ENCODE measurements at regions not wholly inside any gene's neighbourhood (a gene's known extent, or its start where the extent isn't known, plus 50 kb on each side); places are given as distances from the start of the nearest gene placed in this dataset.

GRCh38 chr9:109966643-109967368 lies 186.8 kb downstream of the PALM2AKAP2 start:
- ChIA-PET CTCF (interaction anchor here (1.2 to 2.3 kb wide), 7 partner anchors 10 to 184 kb away, joined by 3 to 9 read pairs (median 4); no protein-coding TSS in a partner anchor), POLR2A (interaction anchor here (1.9 kb wide), 1 partner anchor 15 kb away, joined by 5 read pairs; no protein-coding TSS in a partner anchor)
- no peak overlapping the region for H3K27ac Mint-ChIP-seq
- no peak overlapping the region for H3K4me3 Mint-ChIP-seq
- DNase-seq: no peak
- ATAC-seq: no peak
- TF ChIP-seq, protein P1, sequence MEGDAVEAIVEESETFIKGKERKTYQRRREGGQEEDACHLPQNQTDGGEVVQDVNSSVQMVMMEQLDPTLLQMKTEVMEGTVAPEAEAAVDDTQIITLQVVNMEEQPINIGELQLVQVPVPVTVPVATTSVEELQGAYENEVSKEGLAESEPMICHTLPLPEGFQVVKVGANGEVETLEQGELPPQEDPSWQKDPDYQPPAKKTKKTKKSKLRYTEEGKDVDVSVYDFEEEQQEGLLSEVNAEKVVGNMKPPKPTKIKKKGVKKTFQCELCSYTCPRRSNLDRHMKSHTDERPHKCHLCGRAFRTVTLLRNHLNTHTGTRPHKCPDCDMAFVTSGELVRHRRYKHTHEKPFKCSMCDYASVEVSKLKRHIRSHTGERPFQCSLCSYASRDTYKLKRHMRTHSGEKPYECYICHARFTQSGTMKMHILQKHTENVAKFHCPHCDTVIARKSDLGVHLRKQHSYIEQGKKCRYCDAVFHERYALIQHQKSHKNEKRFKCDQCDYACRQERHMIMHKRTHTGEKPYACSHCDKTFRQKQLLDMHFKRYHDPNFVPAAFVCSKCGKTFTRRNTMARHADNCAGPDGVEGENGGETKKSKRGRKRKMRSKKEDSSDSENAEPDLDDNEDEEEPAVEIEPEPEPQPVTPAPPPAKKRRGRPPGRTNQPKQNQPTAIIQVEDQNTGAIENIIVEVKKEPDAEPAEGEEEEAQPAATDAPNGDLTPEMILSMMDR (IDR thresholded peaks at IDR 0.05): no peak
- peaks cover 28% of the 10 kb centered on the region for H3K4me1 Mint-ChIP-seq (ENCODE audit: low read depth)
- intact Hi-C loops (cut with micrococcal nuclease): no loop called here
- no peaks in the 10 kb centered on the region for H3K36me3 Mint-ChIP-seq (ENCODE audit: low read depth)
- no peaks in the 10 kb centered on the region for H3K27me3 Mint-ChIP-seq
- peaks cover 3% of the 10 kb centered on the region for H3K9me3 Mint-ChIP-seq

DNA sequence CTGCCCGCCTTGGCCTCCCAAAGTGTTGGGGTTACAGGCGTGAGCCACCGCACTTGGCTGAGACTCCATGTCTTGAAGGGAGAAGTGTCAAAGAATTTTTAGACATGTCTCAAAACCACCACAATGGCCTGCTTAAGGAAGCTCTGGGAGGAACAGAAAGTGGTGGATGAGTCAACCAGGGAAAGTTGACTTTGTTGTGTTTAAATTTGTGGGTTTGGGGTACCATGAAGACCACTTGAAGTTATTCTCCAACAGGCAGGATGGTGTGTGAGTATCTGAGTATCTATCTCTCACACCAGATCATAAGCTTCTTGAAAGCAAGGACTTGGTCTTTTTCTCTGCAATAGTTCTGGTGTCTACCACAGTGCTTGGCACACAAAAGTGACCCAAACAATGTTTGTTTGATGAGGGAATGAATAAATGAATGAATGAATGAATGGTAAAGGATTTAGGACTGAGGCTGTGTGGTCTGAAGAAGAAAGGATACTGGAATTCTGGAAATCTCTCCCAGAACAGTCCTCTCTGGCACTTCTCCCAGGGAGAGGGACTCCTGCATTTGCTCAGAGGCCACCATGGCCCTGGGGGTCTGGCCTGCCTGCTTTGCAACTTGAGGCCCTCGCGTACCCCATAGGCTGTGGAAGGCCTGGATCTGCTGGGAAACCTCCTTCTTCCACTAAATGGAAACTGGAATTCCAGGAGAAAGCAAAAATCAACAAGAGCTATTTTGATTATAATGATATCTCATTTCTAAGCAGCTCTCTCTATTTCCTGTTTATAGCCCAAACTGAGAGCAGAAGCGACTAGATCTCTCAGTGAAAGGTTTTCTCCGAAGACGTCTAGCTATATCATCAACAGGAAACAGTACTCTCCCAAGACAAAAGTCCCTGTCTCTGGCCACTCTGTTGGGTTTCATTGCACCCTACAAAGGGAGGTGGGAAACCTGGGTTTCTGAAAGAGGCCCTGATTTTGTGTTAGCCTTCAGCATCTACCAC lies 187.9 kb downstream of the PALM2AKAP2 start:
- no peaks in the 10 kb centered on the region for H3K27me3 Mint-ChIP-seq
- POLR2A ChIA-PET: interaction anchor here (1.1 to 1.9 kb wide), 3 partner anchors 13 to 16 kb away, joined by 3 to 5 read pairs (median 3); no protein-coding TSS in a partner anchor
- peak overlapping the region; percentile 75 for H3K27ac Mint-ChIP-seq
- ATAC-seq: peak; percentile 47
- TF ChIP-seq, protein P1 (IDR thresholded peaks at IDR 0.05): no peak
- no peak overlapping the region for H3K4me3 Mint-ChIP-seq
- intact Hi-C loops (cut with micrococcal nuclease): no loop called here
- peaks cover 37% of the 10 kb centered on the region for H3K4me1 Mint-ChIP-seq (ENCODE audit: low read depth)
- H3K36me3 Mint-ChIP-seq (ENCODE audit: low read depth): no peaks in the 10 kb centered on the region
- CTCF ChIA-PET: interaction anchor here (1.2 to 2.3 kb wide), 6 partner anchors 11 to 183 kb away, joined by 3 to 9 read pairs (median 4); no protein-coding TSS in a partner anchor
- DNase-seq: peak; percentile 16
- H3K9me3 Mint-ChIP-seq: peaks cover 3% of the 10 kb centered on the region

- Mint-ChIP-seq H3K27me3 (no peaks in the 10 kb centered on the region), H3K27ac (no peak overlapping the region), H3K36me3 (ENCODE audit: low read depth) (no peaks in the 10 kb centered on the region), H3K4me1 (ENCODE audit: low read depth) (peaks cover 40% of the 10 kb centered on the region), H3K4me3 (no peak overlapping the region), H3K9me3 (peaks cover 3% of the 10 kb centered on the region)
- ATAC-seq (no peak), DNase-seq (no peak)
- CTCF ChIA-PET: interaction anchor here (2.3 kb wide), 1 partner anchor 12 kb away, joined by 9 read pairs; no protein-coding TSS in a partner anchor
- TF ChIP-seq, protein P1 (IDR thresholded peaks at IDR 0.05): no peak
- POLR2A ChIA-PET: no interaction called here
- intact Hi-C loops (cut with micrococcal nuclease): no loop called here
These were observed 189.0 kb downstream of the PALM2AKAP2 start for GRCh38 chr9:109969011-109969410.

DNA sequence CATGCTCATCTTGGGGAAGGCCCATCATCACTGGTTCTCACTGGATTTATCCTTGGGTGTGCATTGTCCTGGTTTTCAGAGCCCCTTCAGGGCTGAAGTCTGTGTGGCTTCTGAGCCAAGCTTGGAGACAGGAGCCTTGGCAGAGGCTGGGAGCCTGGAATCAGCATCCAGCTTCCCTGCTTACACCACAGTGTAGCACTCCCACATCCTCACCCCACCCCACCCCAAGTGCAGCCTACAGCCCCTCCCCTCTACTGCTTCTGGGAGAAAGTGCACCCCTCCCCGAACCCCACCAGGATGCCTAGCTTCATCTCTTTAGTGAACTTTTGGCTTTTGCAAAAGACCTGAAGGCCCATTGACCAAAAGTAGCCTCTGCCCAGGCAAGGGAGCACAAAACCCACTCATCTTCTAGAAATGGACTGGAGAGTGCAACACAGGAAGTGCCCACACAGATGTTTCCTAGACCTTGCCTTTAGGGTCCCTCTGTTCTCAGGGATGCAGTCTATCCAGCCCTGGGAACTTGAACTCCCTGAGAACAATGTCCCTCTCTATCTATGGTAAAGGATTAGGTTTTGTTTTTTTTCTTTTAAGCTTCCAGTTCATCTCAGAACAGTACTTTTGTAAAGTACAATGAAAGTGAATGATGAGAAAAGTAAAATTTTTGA lies 189.7 kb downstream of the PALM2AKAP2 start:
- H3K36me3 Mint-ChIP-seq (ENCODE audit: low read depth): no peaks in the 10 kb centered on the region
- TF ChIP-seq, protein P1 (IDR thresholded peaks at IDR 0.05): no peak
- peaks cover 46% of the 10 kb centered on the region for H3K4me1 Mint-ChIP-seq (ENCODE audit: low read depth)
- POLR2A ChIA-PET: no interaction called here
- no peaks in the 10 kb centered on the region for H3K27me3 Mint-ChIP-seq
- no peak overlapping the region for H3K27ac Mint-ChIP-seq
- ATAC-seq: no peak
- DNase-seq: no peak
- H3K9me3 Mint-ChIP-seq: peaks cover 3% of the 10 kb centered on the region
- intact Hi-C loops (cut with micrococcal nuclease): loop anchor here (5.0 kb wide), 1 partner anchor 183 kb away; no protein-coding TSS in a partner anchor
- H3K4me3 Mint-ChIP-seq: no peak overlapping the region
- CTCF ChIA-PET: no interaction called here

All from activated CD8-positive, alpha-beta T cell treated with anti-CD3 and anti-CD28 coated beads for 36 hours (primary cell).